Endometrium (tissue), 2 donors: ENCODE measurements at regions not wholly inside any gene's neighbourhood (a gene's known extent, or its start where the extent isn't known, plus 50 kb on each side); places are given as distances from the start of the nearest gene placed in this dataset.

Source experiments
- FAIRE-seq: peaks from 2 replicates; lab custom pipeline; 2012; peaks lifted over from hg19 to GRCh38; lab: Jason Lieb, UNC
- donor health status: control.
- donor health status: control.

- FAIRE-seq: no peak
Measured at GRCh38 chr4:166274136-166274761, 401.2 kb downstream of the TLL1 start.

GRCh38 chr4:166274775-166275174 is 401.7 kb downstream of the TLL1 start:
- FAIRE-seq: no peak

- FAIRE-seq: no peak
Measured at GRCh38 chr4:166277401-166277800, 404.4 kb downstream of the TLL1 start.

GRCh38 chr4:166277853-166278252 is 404.8 kb downstream of the TLL1 start:
- no peak for FAIRE-seq

- no peak for FAIRE-seq
Measured at GRCh38 chr4:166279261-166279660, 406.2 kb downstream of the TLL1 start.

GRCh38 chr4:166280642-166281041 is 407.6 kb downstream of the TLL1 start:
- FAIRE-seq: no peak

GRCh38 chr4:166282081-166282770 is 409.2 kb downstream of the TLL1 start:
- peak; percentile 29 for FAIRE-seq

- no peak for FAIRE-seq
Measured at GRCh38 chr4:166284221-166284620, 411.2 kb downstream of the TLL1 start.

GRCh38 chr4:166290426-166290825 is 417.4 kb downstream of the TLL1 start:
- FAIRE-seq: no peak

GRCh38 chr4:166293556-166293955 is 420.5 kb downstream of the TLL1 start:
- FAIRE-seq: no peak

- no peak for FAIRE-seq
Measured at GRCh38 chr4:166301266-166301665, 428.2 kb downstream of the TLL1 start.

- FAIRE-seq: no peak
Measured at GRCh38 chr4:166308647-166309046, 435.6 kb downstream of the TLL1 start.

GRCh38 chr4:166309286-166309685 is 436.2 kb downstream of the TLL1 start:
- no peak for FAIRE-seq

- no peak for FAIRE-seq
Measured at GRCh38 chr4:166311169-166311568, 438.1 kb downstream of the TLL1 start.

GRCh38 chr4:166312166-166312565 is 439.1 kb downstream of the TLL1 start:
- no peak for FAIRE-seq

GRCh38 chr4:166314902-166315301 is 441.9 kb downstream of the TLL1 start:
- FAIRE-seq: no peak

GRCh38 chr4:166315721-166316467 is 442.9 kb downstream of the TLL1 start:
- no peak for FAIRE-seq

- FAIRE-seq: no peak
Measured at GRCh38 chr4:166318810-166319525, 445.9 kb downstream of the TLL1 start.

GRCh38 chr4:166323250-166323649 is 450.2 kb downstream of the TLL1 start:
- no peak for FAIRE-seq

- no peak for FAIRE-seq
Measured at GRCh38 chr4:166324321-166324720, 451.3 kb downstream of the TLL1 start.

- FAIRE-seq: no peak
Measured at GRCh38 chr4:166335256-166335938, 462.4 kb downstream of the TLL1 start.

- no peak for FAIRE-seq
Measured at GRCh38 chr4:166341992-166342391, 469.0 kb downstream of the TLL1 start.
